LNCaP clone FGC (cell line): ENCODE measurements at regions not wholly inside any gene's neighbourhood (a gene's known extent, or its start where the extent isn't known, plus 50 kb on each side); places are given as distances from the start of the nearest gene placed in this dataset.
"Not testable (repeated sequence)": the region's sequence is repeated elsewhere in the genome, so short reads cannot be mapped to it uniquely, and the experiment has no call there.

Source experiments
- DNase-seq: peaks from one replicate; pipeline ENCODE4 v3.0.0-alpha.2; 2011; ENCODE audit warnings: low read depth
- H3K4me3 ChIP-seq: 2 replicates; pipeline ENCODE4 v1.5.1; 2011; ENCODE audit warnings: mild to moderate bottlenecking, low read depth, low read length, control low read depth
- TF ChIP-seq, protein P1 (sequence below): IDR thresholded peaks from 2 replicates; pipeline ENCODE4 v1.5.1; 2012; ENCODE audit warnings: mild to moderate bottlenecking; ENCODE audit not compliant: control insufficient read depth, insufficient read depth; ENCODE audit errors: extremely low read depth

DNA sequence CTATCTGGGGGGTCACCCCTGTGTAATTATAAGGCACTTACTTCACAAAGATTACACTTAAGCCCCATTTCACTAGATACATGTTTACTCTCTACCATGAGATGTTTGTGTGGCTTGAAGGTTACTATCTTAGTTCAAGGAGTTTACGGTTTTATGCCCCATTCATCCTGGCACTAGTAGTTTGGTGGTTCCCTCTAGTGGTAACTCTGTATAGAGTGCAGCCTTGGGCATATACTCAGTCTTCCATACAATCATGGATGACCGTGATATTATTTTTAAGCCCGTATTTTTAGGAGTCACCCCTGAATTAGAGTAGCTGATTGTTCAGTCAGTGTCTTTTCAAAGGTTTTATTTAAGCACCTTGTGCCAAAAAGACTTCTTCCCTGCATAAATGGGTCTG, 109.9 kb upstream of the FAM47C start:
- no peak for DNase-seq
- TF ChIP-seq, protein P1, sequence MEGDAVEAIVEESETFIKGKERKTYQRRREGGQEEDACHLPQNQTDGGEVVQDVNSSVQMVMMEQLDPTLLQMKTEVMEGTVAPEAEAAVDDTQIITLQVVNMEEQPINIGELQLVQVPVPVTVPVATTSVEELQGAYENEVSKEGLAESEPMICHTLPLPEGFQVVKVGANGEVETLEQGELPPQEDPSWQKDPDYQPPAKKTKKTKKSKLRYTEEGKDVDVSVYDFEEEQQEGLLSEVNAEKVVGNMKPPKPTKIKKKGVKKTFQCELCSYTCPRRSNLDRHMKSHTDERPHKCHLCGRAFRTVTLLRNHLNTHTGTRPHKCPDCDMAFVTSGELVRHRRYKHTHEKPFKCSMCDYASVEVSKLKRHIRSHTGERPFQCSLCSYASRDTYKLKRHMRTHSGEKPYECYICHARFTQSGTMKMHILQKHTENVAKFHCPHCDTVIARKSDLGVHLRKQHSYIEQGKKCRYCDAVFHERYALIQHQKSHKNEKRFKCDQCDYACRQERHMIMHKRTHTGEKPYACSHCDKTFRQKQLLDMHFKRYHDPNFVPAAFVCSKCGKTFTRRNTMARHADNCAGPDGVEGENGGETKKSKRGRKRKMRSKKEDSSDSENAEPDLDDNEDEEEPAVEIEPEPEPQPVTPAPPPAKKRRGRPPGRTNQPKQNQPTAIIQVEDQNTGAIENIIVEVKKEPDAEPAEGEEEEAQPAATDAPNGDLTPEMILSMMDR = peak; percentile 63
- H3K4me3 ChIP-seq = no peak overlapping the region

DNA sequence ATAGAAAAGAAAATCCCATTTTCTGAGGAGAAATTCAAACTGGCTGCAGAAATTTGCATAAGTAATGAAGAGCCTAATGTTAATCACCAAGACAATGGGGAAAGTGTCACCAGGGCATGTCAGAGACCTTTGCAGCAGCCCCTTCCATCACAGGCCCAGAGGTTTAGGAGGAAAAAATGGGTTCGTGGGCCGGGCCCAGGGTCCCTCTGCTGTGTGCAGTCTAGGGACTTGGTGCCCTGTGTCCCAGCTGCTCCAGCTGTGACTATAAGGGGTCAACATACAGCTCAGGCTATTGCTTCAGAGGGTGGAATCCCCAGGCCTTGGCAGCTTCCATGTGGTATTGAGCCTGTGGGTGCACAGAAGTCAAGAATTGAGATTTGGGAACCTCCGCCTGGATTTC, 103.6 kb upstream of the FAM47C start:
- H3K4me3 ChIP-seq, DNase-seq: not testable (repeated sequence)

DNA sequence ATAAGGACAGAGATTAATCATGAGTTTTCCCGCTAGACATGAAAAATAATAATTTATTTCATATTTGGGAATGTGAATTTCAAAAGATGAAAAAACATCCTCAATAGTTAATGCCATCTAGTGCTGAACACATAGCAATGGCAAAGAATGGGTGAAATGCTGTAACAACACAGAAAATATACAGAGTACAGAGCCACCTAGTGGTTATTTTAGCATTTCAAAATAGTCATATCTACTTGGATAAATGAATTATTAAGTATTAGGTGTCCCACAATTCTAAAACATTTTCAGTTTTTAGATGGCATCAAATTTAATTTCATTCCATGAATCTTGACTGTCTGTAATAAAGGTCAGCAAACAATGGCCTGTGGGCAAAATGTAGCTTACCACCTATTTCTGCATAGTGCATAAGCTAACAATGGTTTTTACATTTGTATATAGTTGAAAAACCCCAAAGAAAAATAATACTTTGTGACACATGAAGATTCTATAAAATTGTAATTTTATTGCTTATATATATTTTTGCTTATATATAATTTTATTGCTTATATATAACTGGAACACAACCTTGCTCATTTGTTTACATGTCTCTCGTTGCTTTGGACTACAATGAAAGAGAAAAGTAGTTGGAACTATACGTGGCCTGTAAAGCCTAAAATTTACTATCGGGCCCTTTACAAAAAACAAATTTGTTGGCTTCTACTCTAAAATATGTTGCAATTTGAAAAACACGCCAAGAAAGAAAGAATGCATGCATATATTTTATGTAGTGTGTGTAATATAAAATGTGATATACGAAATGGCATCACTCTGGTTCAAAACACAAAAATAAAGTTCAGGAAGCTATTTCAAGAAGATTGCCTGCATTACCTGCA, 99.1 kb upstream of the FAM47C start:
- TF ChIP-seq, protein P1 = peak; percentile 47
- DNase-seq = peak; percentile 11
- no peak overlapping the region for H3K4me3 ChIP-seq

DNA sequence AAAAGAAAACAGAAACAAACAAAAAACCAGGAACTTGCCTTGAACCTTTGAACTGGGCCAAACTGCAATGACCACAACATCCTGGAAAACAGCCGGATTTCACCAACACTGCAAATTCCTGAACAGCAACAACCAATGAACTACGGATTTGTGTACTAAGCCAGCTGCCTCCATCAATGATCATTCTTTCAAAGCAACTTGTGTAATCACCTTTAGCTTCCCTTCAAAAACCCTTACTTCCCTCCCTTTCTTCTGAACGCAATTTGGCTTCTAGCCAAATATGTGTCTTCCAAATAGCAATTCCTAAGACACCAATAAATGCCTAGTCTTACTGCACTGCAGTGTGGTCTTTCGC, 98.5 kb upstream of the FAM47C start:
- no peak for DNase-seq
- H3K4me3 ChIP-seq = no peak overlapping the region
- TF ChIP-seq, protein P1 = no peak

DNA sequence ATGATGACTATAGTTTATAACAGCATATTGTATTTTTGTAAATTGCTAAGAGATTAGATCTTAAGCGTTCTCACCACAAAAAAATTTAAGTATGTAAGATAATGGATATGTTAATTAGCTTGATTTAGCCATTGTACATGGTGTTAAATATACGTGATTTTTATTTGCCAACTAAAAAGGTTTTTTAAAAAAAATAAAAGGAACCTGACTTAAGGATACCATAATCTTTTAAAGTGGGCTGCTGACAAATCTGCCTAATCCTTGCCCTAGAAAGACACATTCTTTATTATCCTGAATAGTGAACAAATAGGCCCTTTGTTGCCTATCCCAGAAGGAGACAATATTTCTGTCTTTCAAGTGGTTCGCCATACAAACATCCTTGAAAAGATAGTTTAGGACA, 94.6 kb upstream of the FAM47C start:
- no peak overlapping the region for H3K4me3 ChIP-seq
- TF ChIP-seq, protein P1 = no peak
- no peak for DNase-seq

DNA sequence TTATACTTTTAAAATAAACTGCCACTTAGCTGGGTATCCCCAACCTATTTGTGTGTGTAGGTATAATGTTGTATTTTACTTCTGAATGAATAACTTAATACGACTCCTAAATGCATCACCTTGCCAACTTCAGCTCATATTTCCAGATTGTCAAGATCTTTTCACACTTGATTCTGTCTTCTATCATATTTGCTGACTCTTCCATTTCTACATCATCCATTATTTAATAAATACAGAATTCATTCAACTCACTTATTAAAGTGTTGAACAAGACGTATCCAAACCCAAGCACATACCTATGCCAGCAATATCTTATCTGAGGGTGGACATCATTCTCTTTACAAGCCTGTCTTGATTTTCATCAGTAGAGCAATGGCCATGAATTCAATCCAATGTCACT, 91.2 kb upstream of the FAM47C start:
- TF ChIP-seq, protein P1 = no peak
- no peak for DNase-seq
- no peak overlapping the region for H3K4me3 ChIP-seq

DNA sequence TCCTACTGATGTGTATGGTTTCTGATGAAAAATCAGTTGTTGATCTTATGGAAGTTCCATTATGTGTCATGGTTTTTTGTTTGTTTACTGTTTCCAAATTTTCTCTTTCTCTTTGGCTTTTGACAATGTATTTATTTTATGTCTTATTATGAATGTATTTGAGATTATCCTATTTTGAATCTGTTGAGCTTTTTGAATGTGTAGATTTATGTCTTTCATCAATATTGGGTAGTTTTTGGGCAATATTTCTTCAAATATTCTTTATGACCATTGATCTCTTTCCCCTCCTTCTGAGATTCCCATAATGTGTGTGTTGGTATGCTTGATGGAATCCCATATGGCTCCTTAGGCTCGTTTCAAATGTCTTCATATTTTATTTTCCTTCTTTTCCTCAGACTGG, 80.5 kb upstream of the FAM47C start:
- TF ChIP-seq, protein P1 = no peak
- no peak overlapping the region for H3K4me3 ChIP-seq
- no peak for DNase-seq
